ENCODE measurements at regions not wholly inside any gene's neighbourhood (a gene's known extent, or its start where the extent isn't known, plus 50 kb on each side); places are given as distances from the start of the nearest gene placed in this dataset.
A peak's percentile ranks its signal among the peaks of the same experiment; 100 is the strongest.

GRCh38 chr10:78896159-78896928 lies 172.4 kb upstream of the ZMIZ1 start:
- H3K4me1 ChIP-seq: peaks cover 0 to 11% (median 0%) of the 10 kb centered on the region in 9 donors
- TF ChIP-seq CTCF (IDR thresholded peaks at IDR 0.05): no peak
- H3K36me3 ChIP-seq: no peaks in the 10 kb centered on the region
- DNase-seq (no peak), ATAC-seq (no peak)
- WGBS, 2 donors: 78 to 84% methylated on average over 12 of the region's 12 CpGs
- H3K4me3 ChIP-seq: no peak overlapping the region
- H3K27me3 ChIP-seq: no peaks in the 10 kb centered on the region
- H3K9me3 ChIP-seq: peaks cover 0 to 6% (median 0%) of the 10 kb centered on the region in 11 donors
- intact Hi-C loops (cut with DNase I): no loop called here
- no peak overlapping the region for H3K27ac ChIP-seq

- WGBS, 2 donors: 89 to 93% methylated on average over 13 of the region's 13 CpGs
- peaks cover 0 to 6% (median 0%) of the 10 kb centered on the region in 11 donors for H3K9me3 ChIP-seq
- intact Hi-C loops (cut with DNase I): no loop called here
- no peaks in the 10 kb centered on the region for H3K36me3 ChIP-seq
- no peak overlapping the region for H3K27ac ChIP-seq
- no peak for TF ChIP-seq CTCF (IDR thresholded peaks at IDR 0.05)
- peaks cover 0 to 11% (median 0%) of the 10 kb centered on the region in 9 donors for H3K4me1 ChIP-seq
- DNase-seq (no peak), ATAC-seq (no peak)
- no peak overlapping the region for H3K4me3 ChIP-seq
- no peaks in the 10 kb centered on the region for H3K27me3 ChIP-seq
Observed at GRCh38 chr10:78898341-78899097, 170.2 kb upstream of the ZMIZ1 start.

GRCh38 chr10:78899098-78899754 lies 169.5 kb upstream of the ZMIZ1 start:
- Histone ChIP-seq H3K27me3 (no peaks in the 10 kb centered on the region), H3K4me3 (no peak overlapping the region), H3K36me3 (no peaks in the 10 kb centered on the region), H3K4me1 (peaks cover 0 to 11% (median 0%) of the 10 kb centered on the region in 9 donors), H3K9me3 (peaks cover 0 to 6% (median 0%) of the 10 kb centered on the region in 11 donors), H3K27ac (peak overlapping the region in 4 of 10 donors; percentile 34 to 60 (median 50))
- intact Hi-C loops (cut with DNase I): no loop called here
- WGBS, 2 donors: 92 to 93% methylated on average over 7 of the region's 7 CpGs
- DNase-seq (peak in 1 of 2 donors; percentile 3), ATAC-seq (no peak)
- TF ChIP-seq CTCF (IDR thresholded peaks at IDR 0.05): no peak

- DNase-seq: peak; percentile 51 to 52
- ATAC-seq: peak; percentile 78 to 91 (median 81)
- intact Hi-C loops (cut with DNase I): no loop called here
- Histone ChIP-seq H3K27ac (peak overlapping the region in 6 of 10 donors; percentile 31 to 60 (median 50)), H3K9me3 (peaks cover 0 to 6% (median 0%) of the 10 kb centered on the region in 11 donors), H3K27me3 (no peaks in the 10 kb centered on the region), H3K4me3 (no peak overlapping the region), H3K36me3 (no peaks in the 10 kb centered on the region), H3K4me1 (peaks cover 0 to 11% (median 0%) of the 10 kb centered on the region in 9 donors)
- TF ChIP-seq CTCF (IDR thresholded peaks at IDR 0.05): no peak
- WGBS, 2 donors: 79 to 80% methylated on average over 11 of the region's 11 CpGs
Observed at GRCh38 chr10:78899996-78900714, 168.6 kb upstream of the ZMIZ1 start.
